HG03521 (cell line): ENCODE measurements at regions not wholly inside any gene's neighbourhood (a gene's known extent, or its start where the extent isn't known, plus 50 kb on each side); places are given as distances from the start of the nearest gene placed in this dataset.
"Not testable (repeated sequence)": the region's sequence is repeated elsewhere in the genome, so short reads cannot be mapped to it uniquely, and the experiment has no call there.

Experiments
- ATAC-seq: cut with Tn5 transposase; IDR thresholded peaks from one replicate; pipeline ENCODE4 v1.9.1; 2021; ENCODE audit warnings: mild to moderate bottlenecking, moderate library complexity; ENCODE audit not compliant: unreplicated experiment

DNA sequence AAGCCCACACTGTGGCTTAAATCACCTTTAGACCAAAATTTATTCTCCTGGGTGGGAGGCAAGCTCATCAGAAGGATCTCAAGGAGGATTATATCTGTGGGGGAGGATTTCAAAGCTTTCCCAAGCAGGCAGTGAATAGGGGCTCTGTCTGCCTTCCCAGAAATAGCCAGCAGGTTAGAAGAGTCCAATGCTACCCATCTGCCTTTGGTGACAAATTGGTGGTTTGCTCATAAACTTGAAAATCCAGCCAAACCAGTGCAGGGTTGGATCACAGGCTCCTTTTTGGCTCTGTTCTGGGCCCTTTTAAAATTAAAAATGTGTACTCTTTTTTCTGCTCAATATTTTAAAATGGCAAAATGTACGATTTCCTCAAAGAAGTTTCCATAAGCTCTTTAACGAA is 118.9 kb upstream of the ZC3H11B start:
- no peak for ATAC-seq

DNA sequence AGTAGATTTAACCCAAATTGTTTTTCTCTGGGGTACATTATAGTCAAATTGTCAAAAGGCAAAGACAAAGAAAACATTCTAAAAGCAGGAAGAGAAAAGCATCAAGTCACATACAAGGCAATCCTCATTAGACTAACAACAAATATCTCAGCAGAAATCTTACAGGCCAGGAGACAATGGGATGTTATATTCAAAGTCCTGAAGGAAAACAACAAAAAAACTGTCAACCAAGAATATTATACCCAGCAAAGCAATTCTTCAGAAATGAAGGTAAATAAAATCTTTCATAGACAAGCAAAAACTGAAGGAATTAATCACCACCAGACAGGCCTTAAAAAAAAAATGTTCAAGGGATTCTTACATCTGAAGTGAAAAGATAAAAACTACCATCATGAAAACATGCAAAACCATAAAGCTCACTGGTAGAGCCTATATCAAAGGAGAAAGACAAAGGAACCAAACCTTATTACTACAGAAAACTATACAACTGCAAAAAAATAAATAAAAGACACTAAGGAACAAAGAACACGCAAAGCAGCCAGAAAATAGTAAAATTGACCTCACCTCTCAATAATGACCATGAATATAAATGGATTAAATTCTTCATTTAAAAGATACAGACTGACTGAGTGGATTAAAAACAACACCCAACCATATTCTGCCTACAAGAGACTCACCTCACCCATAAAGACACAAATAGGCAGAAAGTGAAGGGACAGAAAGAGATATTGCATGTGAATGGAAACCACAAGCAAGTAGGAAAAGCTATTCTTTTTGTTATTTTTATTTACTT is 113.8 kb upstream of the ZC3H11B start:
- ATAC-seq = no peak

DNA sequence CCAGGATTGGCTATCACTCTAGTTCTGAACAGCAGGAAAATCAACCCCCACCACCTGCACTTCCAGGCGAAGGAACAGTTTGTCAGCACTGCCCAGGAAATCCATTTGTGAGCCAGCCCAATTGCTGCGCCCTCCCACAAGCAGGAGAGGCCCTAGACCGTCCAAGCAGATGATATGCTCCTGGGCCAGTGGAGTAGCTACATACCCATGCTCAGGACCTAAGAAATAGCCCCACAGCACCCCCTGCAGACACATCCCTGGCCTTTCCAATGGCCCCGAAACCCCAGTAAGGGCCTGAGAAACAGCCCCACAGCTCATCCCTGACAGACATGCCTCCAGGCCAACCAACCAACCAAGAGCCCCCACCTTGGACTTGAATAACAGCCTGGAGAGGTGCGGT is 111.5 kb upstream of the ZC3H11B start:
- no peak for ATAC-seq

DNA sequence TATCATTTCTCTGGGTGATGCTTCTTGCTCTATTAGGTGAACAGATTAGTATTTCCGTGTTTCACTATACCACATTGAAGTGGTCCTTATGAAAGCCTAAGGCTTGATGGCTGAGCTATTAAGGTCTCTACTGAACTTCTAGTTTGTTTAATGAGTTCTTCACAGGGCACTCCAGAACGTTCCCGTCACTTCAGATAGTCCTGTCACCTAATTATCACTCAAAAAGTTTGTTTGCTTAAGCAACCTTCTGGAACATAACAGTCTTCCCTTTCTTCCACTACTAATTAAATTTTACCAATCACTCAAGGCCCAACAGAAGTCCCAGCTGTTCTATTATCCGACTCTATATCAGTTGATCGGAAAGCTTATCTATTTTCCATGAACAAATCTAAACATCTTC is 104.6 kb upstream of the ZC3H11B start:
- ATAC-seq = no peak

DNA sequence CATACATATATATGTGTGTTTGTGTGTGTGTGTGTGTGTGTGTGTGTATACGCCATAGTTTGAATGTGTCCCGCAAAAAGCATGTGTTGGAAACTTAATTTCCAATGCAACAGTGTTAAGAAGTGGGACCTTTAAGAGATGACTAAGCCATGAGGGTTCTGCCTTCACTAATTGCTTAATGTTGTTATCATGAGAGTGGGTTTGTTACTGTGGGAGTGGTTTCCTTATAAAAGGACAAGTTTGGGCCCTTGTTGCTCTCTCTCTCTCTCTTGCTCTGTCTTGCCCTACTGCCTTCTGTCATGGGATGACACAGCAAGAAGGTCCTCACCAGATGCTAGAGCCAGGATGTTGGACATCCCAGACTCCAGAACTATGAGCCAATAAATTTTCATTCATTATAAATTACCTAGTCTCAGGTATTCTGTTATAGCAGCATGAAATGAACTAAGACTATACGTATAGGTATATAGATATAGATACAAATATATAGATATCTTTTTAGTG is 103.8 kb upstream of the ZC3H11B start:
- no peak for ATAC-seq

DNA sequence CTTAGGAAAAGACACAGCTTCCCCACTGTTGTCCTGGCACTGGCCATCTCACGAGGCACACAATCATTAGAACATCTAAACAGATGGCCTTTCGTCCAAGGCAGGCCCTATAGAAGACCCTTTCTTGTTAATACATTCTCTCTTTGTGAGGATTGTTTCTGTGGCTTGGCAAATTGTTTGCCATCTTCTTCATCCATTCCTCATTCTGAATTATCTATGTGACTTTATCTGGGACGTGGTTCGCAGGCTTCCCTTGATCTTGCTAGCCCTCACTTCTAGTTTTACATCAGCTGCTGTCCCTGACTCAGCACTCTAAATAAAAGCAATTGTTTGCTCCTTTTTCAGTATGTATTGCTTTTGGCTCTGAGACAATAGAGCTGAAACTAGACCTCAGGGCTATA is 101.1 kb upstream of the ZC3H11B start:
- no peak for ATAC-seq

DNA sequence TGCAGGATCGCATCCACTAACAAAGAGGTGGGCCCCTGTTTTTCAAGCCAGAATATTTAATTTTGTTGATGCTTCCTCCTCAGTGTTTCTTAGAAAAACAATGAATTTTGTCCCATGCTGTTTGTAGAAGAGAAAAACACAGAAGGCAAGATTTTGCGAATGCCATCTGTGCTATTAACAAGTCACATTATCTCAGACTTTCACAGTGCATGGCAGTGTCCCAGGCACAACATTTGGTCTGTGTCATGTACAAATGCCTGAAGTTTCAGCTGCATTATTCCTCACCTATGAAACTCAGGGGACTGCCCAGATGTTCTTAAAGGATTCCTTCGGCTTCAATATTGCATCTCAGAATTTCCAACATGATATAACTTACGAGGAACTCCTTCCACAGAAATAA is 99.6 kb upstream of the ZC3H11B start:
- ATAC-seq = no peak

DNA sequence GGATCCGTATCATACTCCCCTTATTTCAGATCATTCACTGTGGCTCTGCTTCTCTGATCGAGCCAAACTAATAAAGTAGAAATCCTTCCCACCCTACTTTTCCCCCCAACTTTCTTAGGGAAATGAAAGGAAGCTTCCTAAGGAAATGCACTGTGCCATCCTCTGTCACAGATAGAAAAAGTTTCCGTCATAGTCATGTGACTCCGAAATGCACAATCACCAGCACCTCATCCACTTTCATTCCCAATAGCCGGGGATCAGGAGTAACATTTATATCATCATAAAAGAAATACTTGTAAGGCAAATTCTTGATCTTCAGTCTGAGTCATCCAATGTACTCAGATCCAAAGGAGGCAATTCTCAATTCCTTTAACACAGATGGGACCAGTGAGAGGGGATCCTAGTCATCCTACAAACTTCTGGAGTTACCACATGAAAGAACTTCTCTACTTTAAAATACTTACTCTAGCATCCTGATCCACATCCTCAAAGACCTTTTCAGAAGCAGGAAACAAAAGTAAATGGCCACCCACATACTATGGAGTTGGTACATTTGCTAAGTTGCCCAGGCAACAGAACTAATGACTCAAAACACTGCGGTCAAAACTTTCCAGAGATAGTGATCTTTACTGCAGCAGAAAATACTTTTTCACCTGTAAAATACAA is 97.8 kb upstream of the ZC3H11B start:
- no peak for ATAC-seq

DNA sequence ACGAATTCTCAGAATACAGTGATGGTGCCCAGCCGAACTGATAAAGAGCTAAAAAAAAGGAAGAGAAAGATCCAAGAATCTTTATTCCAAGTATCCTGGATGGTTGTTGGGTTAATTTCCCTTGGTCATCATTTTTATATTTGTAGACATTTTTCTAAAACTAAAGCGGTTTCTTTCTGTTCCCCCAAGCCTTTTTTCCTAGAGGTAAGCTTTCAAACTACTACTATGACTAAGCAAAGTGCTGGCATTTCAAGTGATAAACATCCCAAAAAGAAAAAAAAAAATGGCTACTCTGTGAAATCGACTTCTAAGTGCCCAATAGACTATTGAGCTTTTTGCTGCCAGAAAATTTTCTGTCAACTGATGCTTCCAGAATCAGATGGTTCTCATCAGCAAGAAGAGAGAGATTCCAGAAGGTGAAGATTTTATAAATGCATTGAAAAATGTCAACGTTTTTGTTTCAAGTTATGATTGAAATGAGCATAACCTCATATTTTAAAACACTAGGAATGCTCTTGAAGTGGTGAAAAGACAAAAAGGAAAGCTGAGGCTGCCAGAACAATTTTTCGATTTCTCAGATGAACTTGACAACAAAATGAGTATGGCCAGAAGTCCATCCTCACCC is 96.1 kb upstream of the ZC3H11B start:
- no peak for ATAC-seq

DNA sequence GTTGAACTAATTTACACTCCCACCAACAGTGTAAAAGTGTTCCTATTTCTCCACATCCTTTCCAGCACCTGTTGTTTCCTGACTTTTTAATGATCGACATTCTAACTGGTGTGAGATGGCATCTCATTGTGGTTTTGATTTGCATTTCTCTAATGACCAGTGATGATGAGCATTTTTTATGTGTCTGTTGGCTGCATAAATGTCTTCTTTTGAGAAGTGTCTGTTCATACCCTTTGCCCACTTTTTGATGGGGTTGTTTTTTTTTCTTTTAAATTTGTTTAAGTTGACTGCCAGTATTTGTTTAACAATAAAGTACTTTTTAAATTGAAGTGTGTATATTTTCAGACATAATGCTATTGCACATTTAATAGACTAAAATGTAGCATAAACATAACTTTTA is 95.0 kb upstream of the ZC3H11B start:
- not testable (repeated sequence) for ATAC-seq

DNA sequence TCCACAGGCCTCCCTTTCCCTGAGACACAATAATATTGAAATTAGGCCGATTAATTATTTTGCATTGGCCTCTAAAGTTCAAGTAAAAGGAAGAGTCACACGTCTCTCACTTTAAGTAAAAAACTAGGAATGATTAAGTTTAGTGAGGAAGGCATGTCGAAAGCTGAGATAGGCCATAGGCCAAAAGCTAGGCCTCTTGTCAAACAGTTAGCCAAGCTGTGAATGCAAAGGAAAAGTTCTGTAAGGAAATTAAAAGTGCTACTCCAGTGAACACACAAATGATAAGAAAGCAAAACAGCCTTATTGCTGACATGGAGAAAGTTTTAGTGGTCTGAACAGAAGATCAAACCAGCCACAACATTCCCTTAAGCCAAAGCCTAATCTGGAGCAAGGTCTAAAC is 91.4 kb upstream of the ZC3H11B start:
- ATAC-seq = not testable (repeated sequence)

DNA sequence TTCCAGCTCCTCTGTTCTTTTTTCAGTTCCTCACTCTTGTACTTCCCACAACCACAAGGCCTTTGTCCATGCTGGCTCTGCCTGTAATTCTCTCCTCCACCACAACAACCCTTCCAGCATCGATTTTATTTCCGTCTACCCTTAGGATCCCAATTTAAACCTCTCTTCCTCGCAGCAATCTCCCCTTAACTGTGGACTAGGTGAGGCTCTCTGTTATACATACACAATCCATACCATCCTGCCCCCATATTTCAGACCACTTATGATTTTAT is 90.4 kb upstream of the ZC3H11B start:
- no peak for ATAC-seq

DNA sequence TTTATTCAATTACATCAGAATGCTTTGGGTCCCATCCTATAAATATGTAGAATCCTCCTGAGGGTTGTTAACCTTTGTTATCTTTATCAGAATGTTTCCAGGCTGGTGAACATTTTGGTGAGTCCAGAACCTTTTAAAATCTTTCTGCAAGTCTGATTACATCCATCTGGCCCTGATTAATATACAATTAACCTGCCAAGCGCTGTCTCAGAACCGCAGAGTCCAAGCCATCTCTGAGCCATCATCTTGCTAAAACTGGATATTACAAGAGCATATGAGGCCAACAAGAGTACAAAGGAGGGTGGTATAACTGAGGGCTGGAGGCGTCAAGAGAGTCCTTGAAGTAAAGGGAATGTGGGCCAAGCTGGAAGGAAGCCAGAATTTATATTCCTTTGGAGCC is 88.6 kb upstream of the ZC3H11B start:
- no peak for ATAC-seq

DNA sequence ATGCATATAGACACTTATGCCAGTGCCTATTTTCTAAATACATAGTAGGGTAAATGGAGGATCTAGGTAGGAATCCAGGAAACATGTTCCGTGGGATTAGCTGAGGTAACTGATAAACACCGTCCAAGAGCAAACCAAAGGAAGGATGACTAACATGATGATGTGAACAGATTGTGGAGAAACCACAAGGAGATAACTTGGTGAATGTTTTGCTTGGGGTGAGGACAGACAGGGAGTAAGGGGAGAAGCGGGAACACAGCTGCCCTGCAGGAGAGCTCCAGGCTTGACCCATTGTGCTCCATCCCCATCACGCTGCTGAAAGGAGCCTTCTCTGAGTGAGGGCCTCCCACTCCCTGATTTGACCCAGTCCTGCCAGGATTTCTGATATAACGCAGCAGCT is 87.0 kb upstream of the ZC3H11B start:
- ATAC-seq = no peak

DNA sequence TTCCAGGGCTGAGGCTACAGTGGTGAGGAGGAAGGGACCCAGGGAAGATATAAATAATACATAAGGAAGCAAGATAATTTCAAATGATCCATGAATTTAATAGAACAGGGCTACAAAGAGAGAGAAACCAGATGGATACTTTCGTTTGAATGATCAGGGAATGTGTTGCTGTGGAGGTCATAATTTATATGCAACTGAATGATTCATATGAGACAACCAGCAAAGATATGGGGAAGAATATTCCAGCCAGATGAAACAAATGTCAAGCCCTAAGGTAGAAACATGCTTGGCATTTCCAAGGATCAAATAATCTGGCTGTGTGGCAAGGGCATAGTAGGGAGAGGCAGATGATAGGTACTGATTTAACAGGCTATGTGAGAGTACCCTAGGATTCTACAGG is 84.8 kb upstream of the ZC3H11B start:
- ATAC-seq = no peak

DNA sequence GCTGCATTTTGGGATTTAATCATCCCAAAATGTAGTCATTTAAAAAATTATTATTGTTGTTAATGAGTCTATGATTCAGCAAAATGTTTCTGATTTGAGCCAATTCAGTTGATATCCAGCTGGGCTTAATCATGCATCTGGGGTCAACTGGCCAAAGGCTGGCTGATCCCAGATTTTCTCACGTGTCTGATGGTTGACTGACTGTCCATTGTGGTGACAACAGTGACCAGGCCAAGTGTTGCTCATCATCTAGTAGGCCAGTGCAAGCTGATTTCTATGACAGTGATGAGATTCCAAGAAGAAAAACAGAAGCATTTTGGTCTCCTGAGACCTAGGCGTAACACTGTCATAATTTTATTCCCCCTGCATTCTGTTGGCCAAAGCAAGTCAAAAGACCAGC is 80.1 kb upstream of the ZC3H11B start:
- ATAC-seq = no peak

DNA sequence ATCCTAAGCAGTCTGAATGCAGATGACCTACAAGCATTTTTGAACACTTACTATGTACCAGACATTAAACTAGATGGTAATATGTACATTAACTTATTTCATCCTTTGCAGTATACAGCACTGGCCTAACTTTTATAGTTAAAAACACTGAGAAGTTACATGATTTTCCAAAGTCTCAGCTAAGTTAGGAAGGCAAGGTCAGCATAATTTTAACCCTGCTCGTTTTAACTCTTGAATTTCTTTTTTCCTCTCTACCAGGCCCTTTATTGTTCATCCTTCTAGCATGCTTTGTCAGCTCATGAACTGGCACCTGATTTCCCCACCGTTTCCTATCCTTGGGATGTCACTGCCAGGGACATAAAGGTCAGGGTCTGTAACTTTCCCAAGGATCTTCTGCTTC is 76.9 kb upstream of the ZC3H11B start:
- ATAC-seq = no peak

DNA sequence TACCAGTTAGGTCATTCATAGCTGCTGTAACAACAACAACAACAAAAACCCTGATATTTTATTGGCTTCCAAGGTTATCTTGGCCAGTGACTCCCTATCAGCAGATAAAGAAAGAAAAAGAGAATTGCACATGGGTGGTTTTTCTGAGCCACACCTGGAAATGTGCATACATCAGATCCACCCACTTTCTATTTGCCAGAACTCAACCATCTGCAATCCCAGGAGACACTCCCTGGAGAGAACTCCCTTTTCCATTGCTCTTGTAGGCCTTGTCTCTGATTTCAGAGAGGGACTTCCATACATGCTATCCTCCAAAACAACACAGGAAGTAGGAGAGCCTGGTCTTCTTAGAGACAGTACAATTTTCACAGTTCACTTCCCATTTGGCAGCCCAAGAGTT is 74.9 kb upstream of the ZC3H11B start:
- ATAC-seq = no peak

DNA sequence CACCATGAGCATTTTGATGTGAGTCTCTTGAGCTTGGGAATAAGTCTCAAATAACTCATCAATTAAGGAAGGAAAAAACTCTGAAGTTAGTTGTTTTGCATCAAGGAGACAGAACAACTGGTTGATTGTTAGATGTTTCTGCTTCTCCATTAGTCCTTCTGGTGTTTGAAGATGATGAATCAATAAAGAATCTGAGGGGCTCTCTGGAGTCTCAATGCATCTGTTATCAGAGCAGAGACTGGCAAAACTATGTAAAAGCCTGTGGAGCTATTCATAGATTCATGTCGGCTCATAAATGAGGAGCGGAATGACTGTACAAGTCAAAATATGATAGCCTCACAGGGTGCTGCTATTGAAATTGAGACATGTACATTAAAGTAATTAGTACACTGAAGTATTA is 73.3 kb upstream of the ZC3H11B start:
- no peak for ATAC-seq

DNA sequence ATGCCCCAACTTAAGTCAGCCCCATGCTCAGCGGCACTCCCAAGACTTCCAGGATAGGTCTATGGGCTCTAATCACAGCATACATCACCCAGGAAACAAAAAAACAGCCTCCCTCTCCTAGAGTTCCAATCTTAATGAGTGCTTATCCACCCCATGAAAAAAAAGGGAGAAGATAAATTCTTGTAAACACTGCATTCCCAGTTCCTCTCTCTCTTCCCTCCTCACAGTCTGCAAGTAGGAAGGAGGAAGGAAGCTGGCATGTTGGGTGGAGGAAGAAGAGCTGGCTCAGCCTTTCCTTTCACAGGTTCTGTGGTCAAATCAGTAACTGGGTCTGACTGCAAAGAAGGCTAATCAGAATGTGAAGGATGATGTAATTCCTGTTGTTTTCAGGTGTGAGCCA is 69.9 kb upstream of the ZC3H11B start:
- ATAC-seq = no peak

DNA sequence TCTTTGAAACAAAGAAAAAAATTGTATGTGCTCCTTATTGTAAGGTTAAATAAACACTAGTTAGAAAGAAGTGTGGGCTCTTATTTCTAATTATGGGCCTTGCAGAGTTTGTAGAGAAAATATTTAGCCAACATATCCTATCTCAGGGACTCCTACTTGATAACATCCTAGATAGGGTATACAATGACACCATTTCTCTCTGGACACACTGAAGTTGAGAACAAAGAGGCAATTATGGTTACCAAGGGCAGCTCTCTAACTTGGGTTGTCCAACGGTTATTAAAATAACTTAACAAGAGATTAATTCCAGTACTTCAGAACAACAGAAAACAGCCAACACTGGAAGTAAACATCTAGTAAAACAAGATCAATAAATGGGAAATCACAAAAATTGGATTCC is 69.0 kb upstream of the ZC3H11B start:
- ATAC-seq = no peak

DNA sequence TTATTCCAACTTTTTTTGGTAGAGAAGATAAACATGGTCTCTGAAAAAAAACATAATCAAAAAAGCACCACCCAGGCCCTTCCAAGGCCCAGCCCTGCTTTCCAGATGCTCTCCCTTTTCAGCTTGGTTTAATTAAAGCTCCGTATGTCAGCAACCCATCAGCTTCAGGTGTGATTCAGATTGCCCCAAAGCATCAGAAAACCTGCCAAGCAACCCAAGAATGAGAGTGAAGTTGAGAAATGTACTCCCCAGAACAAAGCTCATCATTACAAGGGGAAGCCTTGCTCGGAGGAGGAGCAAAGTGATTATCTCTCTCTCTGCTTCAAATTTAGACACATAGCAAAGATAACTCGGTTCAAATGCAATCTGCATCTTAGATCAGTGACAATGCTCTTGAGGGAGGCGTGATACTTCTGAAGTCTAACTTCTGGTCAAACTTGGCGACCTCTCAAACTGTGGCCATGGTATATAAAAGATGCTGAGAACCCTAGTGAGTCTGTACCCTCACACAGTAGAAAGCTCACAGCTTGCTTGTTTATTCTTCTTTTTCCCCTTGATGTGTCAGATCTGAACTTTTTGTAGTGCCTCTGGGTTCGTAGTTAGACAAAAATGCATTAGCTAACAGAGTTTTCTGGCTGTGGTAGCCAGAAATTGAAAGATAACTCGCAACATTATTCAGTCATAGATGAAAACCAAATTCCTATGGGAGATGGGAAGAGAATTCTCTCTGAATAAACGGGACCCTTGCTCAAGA is 63.3 kb upstream of the ZC3H11B start:
- no peak for ATAC-seq
